ENCODE measurements at regions not wholly inside any gene's neighbourhood (a gene's known extent, or its start where the extent isn't known, plus 50 kb on each side); places are given as distances from the start of the nearest gene placed in this dataset.

DNA sequence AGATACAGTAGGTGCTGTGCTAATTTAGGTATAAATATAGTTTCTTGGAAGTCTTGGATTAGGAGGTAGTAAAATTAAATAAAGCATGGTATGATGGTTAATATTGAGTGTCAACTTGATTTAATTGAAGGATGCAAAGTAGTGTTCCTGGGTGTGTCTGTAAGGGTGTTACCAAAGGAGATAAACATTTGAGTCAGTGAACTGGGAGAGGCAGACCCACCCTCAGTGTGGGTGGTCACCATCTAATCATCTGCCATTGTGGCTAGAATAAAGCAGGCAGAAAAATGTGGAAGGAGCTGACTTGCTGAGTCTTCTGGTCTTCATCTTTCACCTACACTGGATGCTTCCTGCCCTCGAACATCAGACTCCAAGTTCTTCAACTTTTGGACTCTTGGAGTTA is 153.7 kb upstream of the GK2 start:
- TF ChIP-seq CTCF (conservative IDR thresholded peaks at IDR 0.05; ENCODE audit: low read depth, low read length) (no peak), EZH2 (IDR thresholded peaks at IDR 0.05; ENCODE audit: borderline replicate concordance, low read depth, low read length, poor library complexity, severe bottlenecking) (no peak)

All from A673 (cell line).